SK-N-MC (cell line): ENCODE measurements at regions not wholly inside any gene's neighbourhood (a gene's known extent, or its start where the extent isn't known, plus 50 kb on each side); places are given as distances from the start of the nearest gene placed in this dataset.

Source experiments
- EZH2 ChIP-seq: fragments of 200-600 bp; sonication (generic); IDR thresholded peaks from one replicate; pipeline ENCODE4 v1.6.1; 2017; ENCODE audit warnings: antibody characterized with exemption
- POLR2AphosphoS5 ChIP-seq: IDR thresholded peaks from 2 replicates; pipeline ENCODE4 v1.6.1; 2012; ENCODE audit warnings: mild to moderate bottlenecking, low read depth, low read length, borderline replicate concordance

DNA sequence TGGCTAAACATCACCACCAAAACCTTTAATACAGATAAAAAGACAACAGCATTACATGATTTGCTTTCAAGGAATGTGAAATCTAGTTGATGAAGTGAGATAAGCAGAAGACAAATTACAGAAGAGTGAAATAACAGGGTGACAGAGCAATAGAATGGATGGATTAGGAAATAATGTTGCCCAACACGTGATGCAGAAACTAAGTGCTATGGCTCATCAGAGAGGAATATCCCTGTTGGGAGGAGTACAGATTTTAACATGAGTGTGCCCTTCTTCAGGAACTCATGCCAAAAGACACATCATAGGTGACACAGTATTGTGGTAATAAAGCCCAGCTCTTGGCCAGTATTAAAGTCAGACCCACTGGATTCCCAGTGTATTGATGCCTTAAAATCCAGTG, 176.6 kb upstream of the RAG2 start:
- no peak for TF ChIP-seq POLR2AphosphoS5
- TF ChIP-seq EZH2: no peak
